ENCODE measurements at regions not wholly inside any gene's neighbourhood (a gene's known extent, or its start where the extent isn't known, plus 50 kb on each side); places are given as distances from the start of the nearest gene placed in this dataset.

- CTCF ChIA-PET: no interaction called here
- no peak overlapping the region for H3K9ac ChIP-seq (ENCODE audit: low read length)
- DNase-seq (ENCODE audit: low read depth, low spot score) (no peak), ATAC-seq (no peak)
- no peak overlapping the region for H3K4me3 ChIP-seq (replicated peaks in 1 of 2; ENCODE audit: low read depth in 1 of 2, low read length in 2 of 2)
- H2AFZ ChIP-seq (ENCODE audit: low read depth, low read length, poor library complexity, severe bottlenecking): no peak overlapping the region
- H3K9me3 ChIP-seq (ENCODE audit: control insufficient read depth in 1 of 2, insufficient read depth in 1 of 2, low read depth in 1 of 2, low read length in 2 of 2): no peaks in the 10 kb centered on the region
- H4K20me1 ChIP-seq (ENCODE audit: insufficient read depth): no peaks in the 10 kb centered on the region
- no TSS peak for BruUV-seq (replicated peaks)
- RAD21 ChIA-PET (ENCODE audit: low non-redundant PET in 1 of 2, low total read pairs in 2 of 2, uncharacterized antibody in 2 of 2, unreplicated experiment in 2 of 2): no interaction called here
- H3K79me2 ChIP-seq (ENCODE audit: insufficient read depth, low read length): no peaks in the 10 kb centered on the region
- no peak overlapping the region for H3K27ac ChIP-seq (ENCODE audit: low read depth, low read length)
- no peaks in the 10 kb centered on the region for H3K9me2 ChIP-seq (ENCODE audit: insufficient read depth)
- H3K36me3 ChIP-seq (ENCODE audit: control insufficient read depth in 1 of 2, insufficient read depth in 2 of 2, low read length in 2 of 2): no peaks in the 10 kb centered on the region
- TF ChIP-seq POLR2AphosphoS5 (IDR thresholded peaks at IDR 0.05; ENCODE audit: low read depth, low read length) (no peak), YY1 (IDR thresholded peaks at IDR 0.05; ENCODE audit: extremely low read depth, insufficient replicate concordance, low read depth, low read length) (no peak), ZNF274 (IDR thresholded peaks at IDR 0.05; ENCODE audit: low read depth, low read length) (no peak), SRF (IDR thresholded peaks at IDR 0.05; ENCODE audit: low read depth) (no peak), EGR1 (IDR thresholded peaks at IDR 0.05; ENCODE audit: low read depth) (no peak), FOSL1 (IDR thresholded peaks at IDR 0.05; ENCODE audit: low read depth) (no peak), MAX (IDR thresholded peaks at IDR 0.05) (no peak), CBX3 (IDR thresholded peaks at IDR 0.05; ENCODE audit: low read depth) (no peak), EZH2 (IDR thresholded peaks at IDR 0.05) (no peak), SP1 (IDR thresholded peaks at IDR 0.05; ENCODE audit: low read depth) (no peak), EZH2phosphoT487 (IDR thresholded peaks at IDR 0.05; ENCODE audit: borderline replicate concordance) (no peak)
- TF ChIP-seq, protein P1, sequence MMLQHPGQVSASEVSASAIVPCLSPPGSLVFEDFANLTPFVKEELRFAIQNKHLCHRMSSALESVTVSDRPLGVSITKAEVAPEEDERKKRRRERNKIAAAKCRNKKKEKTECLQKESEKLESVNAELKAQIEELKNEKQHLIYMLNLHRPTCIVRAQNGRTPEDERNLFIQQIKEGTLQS (IDR thresholded peaks at IDR 0.05): no peak
- TF ChIP-seq, protein P2, sequence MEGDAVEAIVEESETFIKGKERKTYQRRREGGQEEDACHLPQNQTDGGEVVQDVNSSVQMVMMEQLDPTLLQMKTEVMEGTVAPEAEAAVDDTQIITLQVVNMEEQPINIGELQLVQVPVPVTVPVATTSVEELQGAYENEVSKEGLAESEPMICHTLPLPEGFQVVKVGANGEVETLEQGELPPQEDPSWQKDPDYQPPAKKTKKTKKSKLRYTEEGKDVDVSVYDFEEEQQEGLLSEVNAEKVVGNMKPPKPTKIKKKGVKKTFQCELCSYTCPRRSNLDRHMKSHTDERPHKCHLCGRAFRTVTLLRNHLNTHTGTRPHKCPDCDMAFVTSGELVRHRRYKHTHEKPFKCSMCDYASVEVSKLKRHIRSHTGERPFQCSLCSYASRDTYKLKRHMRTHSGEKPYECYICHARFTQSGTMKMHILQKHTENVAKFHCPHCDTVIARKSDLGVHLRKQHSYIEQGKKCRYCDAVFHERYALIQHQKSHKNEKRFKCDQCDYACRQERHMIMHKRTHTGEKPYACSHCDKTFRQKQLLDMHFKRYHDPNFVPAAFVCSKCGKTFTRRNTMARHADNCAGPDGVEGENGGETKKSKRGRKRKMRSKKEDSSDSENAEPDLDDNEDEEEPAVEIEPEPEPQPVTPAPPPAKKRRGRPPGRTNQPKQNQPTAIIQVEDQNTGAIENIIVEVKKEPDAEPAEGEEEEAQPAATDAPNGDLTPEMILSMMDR (IDR thresholded peaks at IDR 0.05 in 2 of 3, conservative IDR thresholded peaks at IDR 0.05 in 1 of 3; ENCODE audit: borderline replicate concordance in 1 of 3, insufficient read depth in 1 of 3, low read depth in 2 of 3, low read length in 2 of 3): no peak
- intact Hi-C loops (cut with micrococcal nuclease): no loop called here
- H3K4me2 ChIP-seq (ENCODE audit: low read length): no peak overlapping the region
- POLR2A ChIA-PET: no interaction called here
- H3K27me3 ChIP-seq (ENCODE audit: insufficient read depth, low read length): no peaks in the 10 kb centered on the region
- no peaks in the 10 kb centered on the region for H3K4me1 ChIP-seq (ENCODE audit: control insufficient read depth in 1 of 2, insufficient read depth in 2 of 2, low read length in 2 of 2)
These were observed 531.3 kb downstream of the QKI start for GRCh38 chr6:163945808-163946207.
